GM12873 (cell line): ENCODE measurements at regions not wholly inside any gene's neighbourhood (a gene's known extent, or its start where the extent isn't known, plus 50 kb on each side); places are given as distances from the start of the nearest gene placed in this dataset.

Experiments
- CTCF ChIP-seq: IDR thresholded peaks from 2 replicates; pipeline ENCODE4 v1.5.1; 2012; ENCODE audit warnings: low read depth, mild to moderate bottlenecking, moderate library complexity, low read length, control low read depth; ENCODE audit not compliant: insufficient read depth; ENCODE audit errors: missing control alignments

GRCh38 chr14:53628261-53628660 is 328.4 kb downstream of the BMP4 start:
- no peak for TF ChIP-seq CTCF

GRCh38 chr14:53626761-53627160 is 329.9 kb downstream of the BMP4 start:
- no peak for TF ChIP-seq CTCF

GRCh38 chr14:53622447-53622846 is 334.2 kb downstream of the BMP4 start:
- no peak for TF ChIP-seq CTCF

- no peak for TF ChIP-seq CTCF
These were observed 334.7 kb downstream of the BMP4 start for GRCh38 chr14:53621921-53622320.

GRCh38 chr14:53621433-53621832 is 335.2 kb downstream of the BMP4 start:
- TF ChIP-seq CTCF = no peak

GRCh38 chr14:53620890-53621289 is 335.7 kb downstream of the BMP4 start:
- TF ChIP-seq CTCF = no peak

GRCh38 chr14:53620317-53620716 is 336.3 kb downstream of the BMP4 start:
- no peak for TF ChIP-seq CTCF
